ENCODE measurements at regions not wholly inside any gene's neighbourhood (a gene's known extent, or its start where the extent isn't known, plus 50 kb on each side); places are given as distances from the start of the nearest gene placed in this dataset.

GRCh38 chr18:42137693-42138375 lies 182.8 kb downstream of the PIK3C3 start:
- Histone ChIP-seq H3K4me3 (no peak overlapping the region), H3K27ac (no peak overlapping the region), H3K36me3 (no peaks in the 10 kb centered on the region), H3K4me1 (replicated peaks) (no peaks in the 10 kb centered on the region), H3K27me3 (replicated peaks; ENCODE audit: insufficient read depth) (no peaks in the 10 kb centered on the region), H3K9me3 (no peaks in the 10 kb centered on the region)
- DNase-seq (ENCODE audit: low spot score) = no peak
- WGBS = 72% methylated on average over 3 of the region's 3 CpGs
- TF ChIP-seq POLR2AphosphoS5 (IDR thresholded peaks at IDR 0.05) (no peak), POLR2A (IDR thresholded peaks at IDR 0.05) (no peak), CTCF (IDR thresholded peaks at IDR 0.05) (no peak)
- intact Hi-C loops (cut with DNase I) = no loop called here

- intact Hi-C loops (cut with DNase I) = no loop called here
- DNase-seq (ENCODE audit: low spot score) = no peak
- no peak overlapping the region for H3K4me3 ChIP-seq
- H3K9me3 ChIP-seq = no peaks in the 10 kb centered on the region
- H3K27ac ChIP-seq = no peak overlapping the region
- no peaks in the 10 kb centered on the region for H3K27me3 ChIP-seq (replicated peaks; ENCODE audit: insufficient read depth)
- H3K36me3 ChIP-seq = no peaks in the 10 kb centered on the region
- no peaks in the 10 kb centered on the region for H3K4me1 ChIP-seq (replicated peaks)
- WGBS = 0% methylated on average over 1 of the region's 1 CpG
- TF ChIP-seq CTCF (IDR thresholded peaks at IDR 0.05) (no peak), POLR2A (IDR thresholded peaks at IDR 0.05) (no peak), POLR2AphosphoS5 (IDR thresholded peaks at IDR 0.05) (no peak)
These were observed 186.4 kb downstream of the PIK3C3 start for GRCh38 chr18:42141439-42141838.

GRCh38 chr18:42155024-42155423 lies 200.0 kb downstream of the PIK3C3 start:
- intact Hi-C loops (cut with DNase I) = no loop called here
- H3K27me3 ChIP-seq (replicated peaks; ENCODE audit: insufficient read depth) = no peaks in the 10 kb centered on the region
- H3K4me1 ChIP-seq (replicated peaks) = no peaks in the 10 kb centered on the region
- H3K4me3 ChIP-seq = no peak overlapping the region
- H3K27ac ChIP-seq = no peak overlapping the region
- H3K9me3 ChIP-seq = no peaks in the 10 kb centered on the region
- no peak for DNase-seq (ENCODE audit: low spot score)
- H3K36me3 ChIP-seq = no peaks in the 10 kb centered on the region
- TF ChIP-seq POLR2A (IDR thresholded peaks at IDR 0.05) = no peak
- TF ChIP-seq POLR2AphosphoS5 (IDR thresholded peaks at IDR 0.05) = no peak
- no peak for TF ChIP-seq CTCF (IDR thresholded peaks at IDR 0.05)

GRCh38 chr18:42156281-42156680 lies 201.2 kb downstream of the PIK3C3 start:
- no peak for DNase-seq (ENCODE audit: low spot score)
- intact Hi-C loops (cut with DNase I) = no loop called here
- H3K4me3 ChIP-seq = no peak overlapping the region
- no peaks in the 10 kb centered on the region for H3K36me3 ChIP-seq
- H3K27ac ChIP-seq = no peak overlapping the region
- H3K9me3 ChIP-seq = no peaks in the 10 kb centered on the region
- TF ChIP-seq POLR2A (IDR thresholded peaks at IDR 0.05) (no peak), CTCF (IDR thresholded peaks at IDR 0.05) (no peak), POLR2AphosphoS5 (IDR thresholded peaks at IDR 0.05) (no peak)
- H3K4me1 ChIP-seq (replicated peaks) = no peaks in the 10 kb centered on the region
- no peaks in the 10 kb centered on the region for H3K27me3 ChIP-seq (replicated peaks; ENCODE audit: insufficient read depth)

- H3K36me3 ChIP-seq = no peaks in the 10 kb centered on the region
- 91% methylated on average over 1 of the region's 1 CpG for WGBS
- TF ChIP-seq POLR2A (IDR thresholded peaks at IDR 0.05) (no peak), CTCF (IDR thresholded peaks at IDR 0.05) (no peak), POLR2AphosphoS5 (IDR thresholded peaks at IDR 0.05) (no peak)
- no peaks in the 10 kb centered on the region for H3K27me3 ChIP-seq (replicated peaks; ENCODE audit: insufficient read depth)
- H3K4me3 ChIP-seq = no peak overlapping the region
- no peak overlapping the region for H3K27ac ChIP-seq
- no peaks in the 10 kb centered on the region for H3K9me3 ChIP-seq
- intact Hi-C loops (cut with DNase I) = no loop called here
- no peak for DNase-seq (ENCODE audit: low spot score)
- H3K4me1 ChIP-seq (replicated peaks) = no peaks in the 10 kb centered on the region
These were observed 202.4 kb downstream of the PIK3C3 start for GRCh38 chr18:42157420-42157819.
